HG03442 (cell line): ENCODE measurements at regions not wholly inside any gene's neighbourhood (a gene's known extent, or its start where the extent isn't known, plus 50 kb on each side); places are given as distances from the start of the nearest gene placed in this dataset.

Experiments used
- ATAC-seq: cut with Tn5 transposase; IDR thresholded peaks from one replicate; pipeline ENCODE4 v1.9.1; 2021; ENCODE audit warnings: mild to moderate bottlenecking, moderate library complexity; ENCODE audit not compliant: unreplicated experiment

- ATAC-seq = no peak
These were observed 51.7 kb upstream of the FAM240B start for GRCh38 chr9:38771593-38771992.
